Astrocyte (in vitro differentiated cells and primary cell): ENCODE measurements at regions not wholly inside any gene's neighbourhood (a gene's known extent, or its start where the extent isn't known, plus 50 kb on each side); places are given as distances from the start of the nearest gene placed in this dataset.
A peak's percentile ranks its signal among the peaks of the same experiment; 100 is the strongest.

Source experiments
- DNase-seq: peaks from one replicate; pipeline ENCODE4 v3.0.0-alpha.2; 2010; ENCODE audit warnings: low read depth
- FAIRE-seq: peaks from 2 replicates; lab custom pipeline; 2011; peaks lifted over from hg19 to GRCh38; lab: Jason Lieb, UNC
- H2AFZ ChIP-seq: 2 replicates; pipeline ENCODE4 v1.6.0; 2012; ENCODE audit warnings: low read depth, low read length, inconsistent platforms
- H3K27ac ChIP-seq: 2 replicates; pipeline ENCODE4 v1.5.1; 2011; ENCODE audit warnings: low read depth, low read length, inconsistent platforms
- H3K27me3 ChIP-seq: 2 replicates; pipeline ENCODE4 v1.6.0; 2011; ENCODE audit warnings: low read length, inconsistent platforms; ENCODE audit not compliant: insufficient read depth
- H3K36me3 ChIP-seq: 2 replicates; pipeline ENCODE4 v1.5.1; 2011; ENCODE audit warnings: low read length, inconsistent platforms; ENCODE audit not compliant: insufficient read depth
- H3K4me1 ChIP-seq: 2 replicates; pipeline ENCODE4 v1.5.1; 2011; ENCODE audit warnings: low read length, inconsistent platforms; ENCODE audit not compliant: insufficient read depth
- H3K4me2 ChIP-seq: 2 replicates; pipeline ENCODE4 v1.6.0; 2012; ENCODE audit warnings: low read length, inconsistent platforms
- H3K4me3 ChIP-seq: 2 replicates; pipeline ENCODE4 v1.5.1; 2011; ENCODE audit warnings: low read depth, mild to moderate bottlenecking, low read length, inconsistent platforms; ENCODE audit not compliant: insufficient read depth
- H3K79me2 ChIP-seq: 2 replicates; pipeline ENCODE4 v1.6.0; 2012; ENCODE audit warnings: mild to moderate bottlenecking, low read length, inconsistent platforms; ENCODE audit not compliant: insufficient read depth
- H3K9ac ChIP-seq: 2 replicates; pipeline ENCODE4 v1.6.0; 2012; ENCODE audit warnings: mild to moderate bottlenecking, low read length, inconsistent platforms
- H3K9me3 ChIP-seq: 2 replicates; pipeline ENCODE4 v1.5.1; 2012; ENCODE audit warnings: low read depth, mild to moderate bottlenecking, low read length, inconsistent platforms; ENCODE audit not compliant: insufficient read depth
- H4K20me1 ChIP-seq: 2 replicates; pipeline ENCODE4 v1.6.0; 2012; ENCODE audit warnings: low read length, inconsistent platforms; ENCODE audit not compliant: insufficient read depth
- H3K27ac Mint-ChIP-seq: one replicate; pipeline ENCODE4 v1.8.0; 2021; ENCODE audit warnings: mild to moderate bottlenecking, mixed read lengths; ENCODE audit not compliant: unreplicated experiment
- H3K27me3 Mint-ChIP-seq: one replicate; pipeline ENCODE4 v1.8.0; 2021; ENCODE audit warnings: low read depth, mixed read lengths; ENCODE audit not compliant: unreplicated experiment
- H3K36me3 Mint-ChIP-seq: one replicate; pipeline ENCODE4 v1.8.0; 2021; ENCODE audit warnings: low read depth, mixed read lengths; ENCODE audit not compliant: unreplicated experiment
- H3K4me1 Mint-ChIP-seq: one replicate; pipeline ENCODE4 v1.8.0; 2021; ENCODE audit warnings: low read depth, mixed read lengths; ENCODE audit not compliant: unreplicated experiment
- H3K4me3 Mint-ChIP-seq: one replicate; pipeline ENCODE4 v1.8.0; 2021; ENCODE audit warnings: mild to moderate bottlenecking, moderate library complexity, mixed read lengths; ENCODE audit not compliant: unreplicated experiment
- H3K9me3 Mint-ChIP-seq: one replicate; pipeline ENCODE4 v1.8.0; 2021; ENCODE audit warnings: mild to moderate bottlenecking, mixed read lengths; ENCODE audit not compliant: unreplicated experiment
- EZH2 ChIP-seq: IDR thresholded peaks from 2 replicates; pipeline ENCODE4 v1.6.1; 2012; ENCODE audit warnings: mild to moderate bottlenecking, low read length, inconsistent platforms; ENCODE audit not compliant: insufficient read depth
- TF ChIP-seq, protein P1 (sequence below): IDR thresholded peaks from 2 replicates; pipeline ENCODE4 v1.5.1; 2011; ENCODE audit warnings: low read depth, mild to moderate bottlenecking, inconsistent platforms, low read length, moderate library complexity; ENCODE audit not compliant: insufficient read depth

DNA sequence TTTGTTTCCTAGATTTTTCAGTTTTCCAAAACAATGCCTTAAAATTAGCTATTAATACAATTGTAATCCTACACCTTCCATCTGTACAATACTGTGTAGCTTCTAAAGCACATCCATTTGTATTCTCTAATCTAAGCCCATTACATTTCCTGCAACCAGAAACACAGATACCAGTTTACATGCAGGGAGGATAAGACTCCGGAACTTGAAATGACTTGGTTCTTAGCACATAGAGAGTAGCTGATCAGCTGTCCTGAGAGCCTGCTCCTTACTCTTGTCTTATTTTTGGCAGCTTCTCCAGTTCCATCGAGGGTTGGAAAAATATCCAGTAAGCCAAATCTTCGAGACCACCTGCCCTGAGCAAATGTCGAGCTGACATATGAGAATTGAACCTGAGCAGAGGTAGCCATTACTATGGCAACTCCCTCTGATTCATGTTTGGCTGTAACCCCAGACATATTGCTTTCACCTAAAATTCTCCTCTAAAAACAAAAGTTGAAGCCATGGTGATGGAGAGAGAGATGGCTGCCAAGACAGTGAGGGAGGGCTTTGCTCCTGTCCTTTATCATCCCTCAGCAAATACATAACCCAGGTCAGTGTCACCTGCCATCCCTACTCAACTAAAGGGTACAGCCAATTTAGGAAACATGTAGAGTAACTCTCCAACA is 542.8 kb downstream of the IRS1 start:
- Mint-ChIP-seq H3K9me3 (no peaks in the 10 kb centered on the region), H3K4me1 (peaks cover 4% of the 10 kb centered on the region), H3K4me3 (no peak overlapping the region), H3K27ac (no peak overlapping the region), H3K36me3 (no peaks in the 10 kb centered on the region), H3K27me3 (no peaks in the 10 kb centered on the region)
- peak overlapping the region; percentile 24 for H3K4me2 ChIP-seq
- peaks cover 12% of the 10 kb centered on the region for H3K4me1 ChIP-seq
- no peaks in the 10 kb centered on the region for H3K27me3 ChIP-seq
- DNase-seq, result peak; percentile 39
- no peak overlapping the region for H3K4me3 ChIP-seq
- H3K27ac ChIP-seq, result peak overlapping the region; percentile 38
- H2AFZ ChIP-seq, result peak overlapping the region; percentile 12
- H4K20me1 ChIP-seq, result no peaks in the 10 kb centered on the region
- no peaks in the 10 kb centered on the region for H3K36me3 ChIP-seq
- TF ChIP-seq EZH2, result no peak
- TF ChIP-seq, protein P1, sequence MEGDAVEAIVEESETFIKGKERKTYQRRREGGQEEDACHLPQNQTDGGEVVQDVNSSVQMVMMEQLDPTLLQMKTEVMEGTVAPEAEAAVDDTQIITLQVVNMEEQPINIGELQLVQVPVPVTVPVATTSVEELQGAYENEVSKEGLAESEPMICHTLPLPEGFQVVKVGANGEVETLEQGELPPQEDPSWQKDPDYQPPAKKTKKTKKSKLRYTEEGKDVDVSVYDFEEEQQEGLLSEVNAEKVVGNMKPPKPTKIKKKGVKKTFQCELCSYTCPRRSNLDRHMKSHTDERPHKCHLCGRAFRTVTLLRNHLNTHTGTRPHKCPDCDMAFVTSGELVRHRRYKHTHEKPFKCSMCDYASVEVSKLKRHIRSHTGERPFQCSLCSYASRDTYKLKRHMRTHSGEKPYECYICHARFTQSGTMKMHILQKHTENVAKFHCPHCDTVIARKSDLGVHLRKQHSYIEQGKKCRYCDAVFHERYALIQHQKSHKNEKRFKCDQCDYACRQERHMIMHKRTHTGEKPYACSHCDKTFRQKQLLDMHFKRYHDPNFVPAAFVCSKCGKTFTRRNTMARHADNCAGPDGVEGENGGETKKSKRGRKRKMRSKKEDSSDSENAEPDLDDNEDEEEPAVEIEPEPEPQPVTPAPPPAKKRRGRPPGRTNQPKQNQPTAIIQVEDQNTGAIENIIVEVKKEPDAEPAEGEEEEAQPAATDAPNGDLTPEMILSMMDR, result no peak
- H3K79me2 ChIP-seq, result no peaks in the 10 kb centered on the region
- no peak for FAIRE-seq
- H3K9ac ChIP-seq, result no peak overlapping the region
- H3K9me3 ChIP-seq, result no peaks in the 10 kb centered on the region

DNA sequence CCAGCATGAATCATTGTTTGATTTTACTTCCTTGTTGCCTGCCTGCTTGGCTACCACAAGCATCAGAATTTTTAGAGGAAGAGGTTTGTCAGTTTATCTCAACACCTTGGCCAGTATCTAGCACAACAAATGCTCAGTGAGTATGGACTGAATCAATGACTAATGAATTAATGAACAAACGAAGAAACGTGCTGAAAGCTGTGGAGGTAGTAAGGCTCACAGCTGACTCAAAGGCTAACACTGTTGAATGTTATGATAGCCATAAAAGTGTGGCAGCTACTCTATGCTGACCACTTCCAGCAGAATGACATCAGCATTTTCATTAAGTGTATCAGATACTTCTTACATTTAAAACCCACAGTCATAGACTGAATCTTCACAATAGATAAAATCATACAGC is 543.4 kb downstream of the IRS1 start:
- Mint-ChIP-seq H3K36me3 (no peaks in the 10 kb centered on the region), H3K9me3 (no peaks in the 10 kb centered on the region), H3K4me3 (no peak overlapping the region), H3K27ac (peak overlapping the region; percentile 16), H3K4me1 (peaks cover 4% of the 10 kb centered on the region), H3K27me3 (no peaks in the 10 kb centered on the region)
- no peaks in the 10 kb centered on the region for H3K9me3 ChIP-seq
- H3K4me1 ChIP-seq, result peaks cover 12% of the 10 kb centered on the region
- DNase-seq (peak; percentile 79), FAIRE-seq (no peak)
- H3K9ac ChIP-seq, result no peak overlapping the region
- H3K27ac ChIP-seq, result peak overlapping the region; percentile 38
- H3K36me3 ChIP-seq, result no peaks in the 10 kb centered on the region
- TF ChIP-seq EZH2, result no peak
- TF ChIP-seq, protein P1, result no peak
- H3K4me3 ChIP-seq, result no peak overlapping the region
- H4K20me1 ChIP-seq, result no peaks in the 10 kb centered on the region
- no peaks in the 10 kb centered on the region for H3K27me3 ChIP-seq
- H3K4me2 ChIP-seq, result peak overlapping the region; percentile 24
- no peaks in the 10 kb centered on the region for H3K79me2 ChIP-seq
- no peak overlapping the region for H2AFZ ChIP-seq

DNA sequence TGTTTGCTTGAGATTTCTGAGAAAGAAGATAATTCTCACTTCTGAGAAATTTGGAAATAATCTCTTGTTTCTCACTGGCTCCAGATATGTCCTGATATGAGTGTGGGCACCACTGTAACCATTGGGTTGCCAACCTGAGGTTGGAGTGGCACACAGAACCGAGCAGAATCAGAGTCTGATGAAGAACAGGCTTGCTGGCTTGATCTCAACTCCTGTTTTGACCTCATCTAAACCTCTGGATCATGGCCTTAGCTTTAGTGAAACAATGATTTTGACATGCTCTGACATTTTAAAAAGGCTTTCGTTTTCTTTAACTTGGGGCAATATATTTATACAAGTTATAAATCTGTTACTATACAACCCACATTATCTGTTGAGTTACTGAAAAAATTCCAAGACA is 548.0 kb downstream of the IRS1 start:
- DNase-seq, result no peak
- H3K27me3 Mint-ChIP-seq, result no peaks in the 10 kb centered on the region
- Histone ChIP-seq H3K9me3 (no peaks in the 10 kb centered on the region), H3K79me2 (no peaks in the 10 kb centered on the region), H3K36me3 (no peaks in the 10 kb centered on the region), H3K4me1 (peaks cover 10% of the 10 kb centered on the region), H3K27me3 (no peaks in the 10 kb centered on the region), H3K4me2 (no peak overlapping the region), H2AFZ (no peak overlapping the region), H3K9ac (no peak overlapping the region), H4K20me1 (no peaks in the 10 kb centered on the region), H3K27ac (no peak overlapping the region), H3K4me3 (no peak overlapping the region)
- H3K36me3 Mint-ChIP-seq, result no peaks in the 10 kb centered on the region
- TF ChIP-seq, protein P1, result no peak
- no peak for TF ChIP-seq EZH2
- H3K4me1 Mint-ChIP-seq, result peaks cover 4% of the 10 kb centered on the region
- FAIRE-seq, result no peak
- no peak overlapping the region for H3K4me3 Mint-ChIP-seq
- H3K9me3 Mint-ChIP-seq, result no peaks in the 10 kb centered on the region
- no peak overlapping the region for H3K27ac Mint-ChIP-seq
